Stomach (tissue), 8 donors: ENCODE measurements at regions not wholly inside any gene's neighbourhood (a gene's known extent, or its start where the extent isn't known, plus 50 kb on each side); places are given as distances from the start of the nearest gene placed in this dataset.

Source experiments
- DNase-seq, 2 donors: peaks; one replicate each; pipeline versions ENCODE4 v3.0.0 to v3.0.0-alpha.2; 2013 to 2019
- H3K27ac ChIP-seq, 5 donors: fragments of 200-600 bp in 4 of 5; sonication (generic) in 4 of 5; one replicate each; pipeline ENCODE4 v1.5.1; 2013 to 2019; ENCODE audit warnings: mild to moderate bottlenecking in 1 of 5, moderate library complexity in 1 of 5
- H3K27me3 ChIP-seq, 3 donors: fragments of 200-600 bp; sonication (generic); one replicate each; pipeline ENCODE4 v1.5.1; 2017 to 2019; ENCODE audit warnings: mixed run types in 1 of 3
- H3K36me3 ChIP-seq, 4 donors: fragments of 200-600 bp; sonication (generic); 1 replicate in 3 of 4; 2 replicates in 1 of 4; pipeline ENCODE4 v1.5.1; 2016 to 2019
- H3K4me1 ChIP-seq, 4 donors: fragments of 200-600 bp; sonication (generic); one replicate each; pipeline ENCODE4 v1.5.1; 2016 to 2019
- H3K4me3 ChIP-seq, 4 donors: fragments of 200-600 bp; sonication (generic) in 3 of 4; one replicate each; pipeline ENCODE4 v1.5.1; 2016 to 2019; ENCODE audit warnings: mild to moderate bottlenecking in 1 of 4
- H3K9me3 ChIP-seq, 4 donors: fragments of 200-600 bp; sonication (generic); one replicate each; pipeline ENCODE4 v1.5.1; 2016 to 2019
- CTCF ChIP-seq, 7 experiments: fragments of 450-650 bp in 4 of 7; fragments of 200-600 bp in 3 of 7; sonication (generic) in 3 of 7; IDR thresholded peaks; one replicate each; pipeline ENCODE4 v1.5.1; 2016 to 2019; ENCODE audit warnings: antibody characterized with exemption in 7 of 7, control low read depth in 2 of 7, mild to moderate bottlenecking in 1 of 7
- EP300 ChIP-seq: sonication (generic); formaldehyde crosslinking; IDR thresholded peaks from one replicate; pipeline ENCODE4 v1.6.1; 2017; ENCODE audit warnings: antibody characterized with exemption
- POLR2A ChIP-seq, 4 donors: fragments of 450-650 bp; IDR thresholded peaks; one replicate each; pipeline ENCODE4 v1.6.1; 2016; ENCODE audit warnings: antibody characterized with exemption in 4 of 4, control low read depth in 2 of 4, mild to moderate bottlenecking in 1 of 4, moderate library complexity in 1 of 4
- POLR2AphosphoS5 ChIP-seq, 3 donors: sonication (generic); formaldehyde crosslinking; IDR thresholded peaks; one replicate each; pipeline ENCODE4 v1.6.1; 2016; ENCODE audit warnings: antibody characterized with exemption in 3 of 3
- WGBS, 5 donors: extraction: QIAGEN DNeasy Blood & Tissue Kit in 3 of 5; methylation state at CpG; one replicate each; pipeline versions ENCODE4 v1.1.5 to v1.1.7; 2013 to 2018; 5-methylcytosine and 5-hydroxymethylcytosine counted together
- intact Hi-C: fragments of 100-400 bp; cut with DNase I; formaldehyde crosslinking; loops from one replicate; pipeline ENCODE4 v1.15.1; 2023; ENCODE audit warnings: low total_unique reads
- donor health status: healthy with polysubstance abuse.
- donor health status: Bipolar disorder and iron deficiency.
- donor health status: healthy.

DNA sequence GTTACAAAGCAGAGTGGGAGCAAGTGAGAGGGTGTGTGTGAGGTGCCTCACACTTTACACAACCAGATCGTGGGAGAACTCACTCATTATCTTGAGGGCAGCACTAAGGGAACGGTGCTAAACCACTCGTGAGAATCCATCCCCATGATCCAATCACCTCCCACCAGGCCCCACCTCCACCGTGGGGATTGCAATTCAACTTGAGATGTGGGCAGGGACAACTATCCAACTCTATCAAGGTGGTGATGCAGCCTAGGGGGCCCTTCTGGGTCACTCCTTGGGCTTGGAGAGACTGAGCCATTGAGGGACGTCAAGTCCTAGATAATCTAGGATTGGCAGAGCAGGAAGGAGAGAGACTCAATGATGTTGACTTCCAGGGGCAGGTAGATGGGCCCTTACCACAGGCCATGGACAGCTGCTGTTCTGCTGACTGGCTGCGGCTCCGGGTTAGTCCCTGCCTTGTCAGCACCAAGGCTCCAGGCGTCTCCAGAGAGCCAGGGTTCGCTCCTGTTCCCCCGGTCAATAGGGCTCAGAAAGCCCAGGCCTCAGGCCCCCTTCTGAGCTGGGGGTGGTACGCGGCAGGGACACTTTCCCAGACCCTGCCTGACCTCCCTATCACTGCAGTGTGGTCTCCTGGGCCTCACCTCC, 193.2 kb upstream of the HS6ST1 start:
- 89 to 96% (median 94%) methylated on average over 5 to 12 of the region's 12 CpGs for WGBS, 5 donors
- H3K4me1 ChIP-seq: no peaks in the 10 kb centered on the region
- no peak overlapping the region for H3K27ac ChIP-seq
- H3K9me3 ChIP-seq: no peaks in the 10 kb centered on the region
- DNase-seq: no peak
- H3K27me3 ChIP-seq: no peaks in the 10 kb centered on the region
- H3K36me3 ChIP-seq: no peaks in the 10 kb centered on the region
- intact Hi-C loops: no loop called here
- no peak for TF ChIP-seq CTCF (IDR thresholded peaks at IDR 0.05)
- no peak for TF ChIP-seq POLR2AphosphoS5 (IDR thresholded peaks at IDR 0.05)
- no peak for TF ChIP-seq POLR2A (IDR thresholded peaks at IDR 0.05)
- H3K4me3 ChIP-seq: no peak overlapping the region

- TF ChIP-seq EP300 (no peak), CTCF (IDR thresholded peaks at IDR 0.05) (no peak), POLR2A (IDR thresholded peaks at IDR 0.05) (no peak), POLR2AphosphoS5 (IDR thresholded peaks at IDR 0.05) (no peak)
- Histone ChIP-seq H3K4me1 (no peaks in the 10 kb centered on the region), H3K4me3 (no peak overlapping the region), H3K36me3 (no peaks in the 10 kb centered on the region), H3K9me3 (no peaks in the 10 kb centered on the region), H3K27me3 (no peaks in the 10 kb centered on the region), H3K27ac (no peak overlapping the region)
- no peak for DNase-seq
- WGBS, 5 donors: 82 to 85% (median 83%) methylated on average over 9 of the region's 9 CpGs
- intact Hi-C loops: no loop called here
Observed at GRCh38 chr2:128512379-128513115, 193.9 kb upstream of the HS6ST1 start.

- H3K27ac ChIP-seq: no peak overlapping the region
Observed at GRCh38 chr2:128513116-128513960, 194.7 kb upstream of the HS6ST1 start.

More at GRCh38 chr2:128513116-128513960, 194.7 kb upstream of the HS6ST1 start:
- intact Hi-C loops: no loop called here
- WGBS, 5 donors: 81 to 93% (median 92%) methylated on average over 12 of the region's 12 CpGs
- Histone ChIP-seq H3K9me3 (no peaks in the 10 kb centered on the region), H3K27me3 (no peaks in the 10 kb centered on the region), H3K4me1 (no peaks in the 10 kb centered on the region), H3K36me3 (no peaks in the 10 kb centered on the region), H3K4me3 (no peak overlapping the region)
- TF ChIP-seq POLR2AphosphoS5 (IDR thresholded peaks at IDR 0.05) (no peak), CTCF (IDR thresholded peaks at IDR 0.05) (no peak), EP300 (no peak), POLR2A (IDR thresholded peaks at IDR 0.05) (no peak)
- DNase-seq: no peak
